NCI-H510A treated with DMSO at 0.1 percent for 48 hours (cell line): ENCODE measurements at regions not wholly inside any gene's neighbourhood (a gene's known extent, or its start where the extent isn't known, plus 50 kb on each side); places are given as distances from the start of the nearest gene placed in this dataset.

Source experiments
- DNase-seq: peaks from one replicate; lab custom pipeline; 2025; lab: John Stamatoyannopoulos, UW

DNA sequence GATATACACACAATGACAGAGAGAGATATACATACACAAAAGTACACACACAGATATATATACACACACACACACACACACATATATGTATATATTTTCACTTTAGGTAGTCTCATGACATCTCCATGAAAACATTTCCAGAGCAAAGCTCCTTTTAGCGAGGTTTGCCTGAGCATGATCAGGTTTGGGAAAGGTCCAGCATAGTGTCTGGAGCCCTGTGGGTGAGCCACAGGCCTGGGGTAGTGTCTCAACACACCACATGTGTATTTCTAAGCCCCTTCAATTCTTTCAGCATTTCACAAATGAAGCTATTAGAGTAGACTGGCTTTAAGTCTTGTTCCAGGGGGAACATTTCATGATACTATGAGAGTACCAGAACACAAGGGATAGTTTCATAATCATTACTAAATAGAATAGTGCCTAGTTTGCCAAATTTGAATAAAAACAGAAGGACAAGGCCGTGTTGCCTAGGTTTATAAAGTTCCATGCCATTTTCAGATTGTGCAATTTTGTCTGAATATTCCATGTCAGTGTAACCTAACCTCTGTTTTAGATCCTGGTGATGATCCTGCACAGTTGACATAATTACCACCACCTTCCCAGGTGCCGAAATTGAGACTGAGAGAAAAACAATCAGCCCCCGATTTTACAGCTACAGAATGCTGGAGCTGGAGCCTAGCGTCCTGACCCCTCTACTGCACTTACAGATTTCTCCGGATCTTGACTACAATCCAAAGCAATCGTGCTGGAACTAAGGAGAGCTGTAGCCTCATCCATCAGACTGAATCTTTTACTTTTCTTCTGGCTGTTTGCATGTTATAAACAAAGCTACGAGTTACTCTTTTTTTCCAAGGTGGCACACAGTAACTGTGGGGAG lies 332.7 kb downstream of the CYRIA start:
- DNase-seq, result no peak

DNA sequence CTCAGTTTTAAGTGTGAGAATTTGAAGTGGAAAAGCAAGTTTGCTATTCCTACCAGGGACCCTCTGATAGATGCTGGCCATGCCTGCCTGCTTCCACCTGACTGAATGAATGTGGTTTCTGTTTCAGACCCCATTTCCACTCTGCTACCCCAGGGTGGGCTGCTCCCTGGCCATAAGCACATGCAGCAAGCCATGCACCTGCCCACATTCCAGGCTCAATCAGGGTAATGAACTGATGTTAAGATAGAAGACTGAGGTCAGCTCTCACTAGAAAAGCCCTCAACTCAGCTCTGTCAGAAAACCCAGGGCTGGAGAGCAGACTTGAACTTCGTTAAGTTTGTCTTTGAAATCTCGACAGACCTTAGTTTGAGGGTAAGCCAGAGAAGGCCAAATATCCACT lies 333.9 kb downstream of the CYRIA start:
- DNase-seq, result no peak

DNA sequence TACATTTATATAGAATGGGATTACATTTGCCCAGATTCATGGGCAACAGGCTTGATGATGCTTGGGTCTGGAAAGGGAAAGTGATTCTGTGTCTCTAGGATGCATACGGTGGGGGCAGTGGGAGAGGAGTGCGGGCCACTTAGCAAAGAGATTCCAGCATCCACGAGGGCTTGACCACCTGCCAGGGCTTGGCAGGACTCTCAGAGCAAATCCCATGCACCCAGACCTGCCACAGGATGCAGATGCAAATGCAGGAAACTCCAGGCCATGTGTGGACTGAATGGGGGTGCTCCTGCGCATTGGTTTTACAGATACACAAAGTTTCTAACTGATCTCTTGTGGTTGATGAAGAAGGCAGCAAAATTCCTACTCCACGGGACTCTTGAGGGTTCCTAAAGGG lies 334.7 kb downstream of the CYRIA start:
- DNase-seq, result no peak

DNA sequence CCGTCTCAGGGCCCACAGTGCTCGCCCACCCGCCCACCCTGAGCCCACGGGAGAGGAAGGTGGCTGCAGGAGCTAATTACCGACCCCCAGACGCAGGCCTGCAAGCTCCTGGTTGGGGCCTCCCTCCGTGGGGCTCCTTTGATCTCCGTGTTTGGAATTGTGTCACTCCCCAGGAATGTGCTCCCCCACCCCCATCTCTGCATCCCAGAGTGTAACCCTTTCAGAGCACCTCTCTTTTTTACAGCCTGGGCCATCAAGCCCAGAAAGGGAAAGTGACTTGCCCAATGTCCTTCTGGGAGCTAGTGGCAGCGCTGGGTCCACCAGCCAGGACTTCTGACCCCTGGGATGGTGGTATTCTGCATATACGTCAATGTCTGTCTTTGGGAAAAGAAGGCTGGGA lies 335.1 kb downstream of the CYRIA start:
- no peak for DNase-seq

DNA sequence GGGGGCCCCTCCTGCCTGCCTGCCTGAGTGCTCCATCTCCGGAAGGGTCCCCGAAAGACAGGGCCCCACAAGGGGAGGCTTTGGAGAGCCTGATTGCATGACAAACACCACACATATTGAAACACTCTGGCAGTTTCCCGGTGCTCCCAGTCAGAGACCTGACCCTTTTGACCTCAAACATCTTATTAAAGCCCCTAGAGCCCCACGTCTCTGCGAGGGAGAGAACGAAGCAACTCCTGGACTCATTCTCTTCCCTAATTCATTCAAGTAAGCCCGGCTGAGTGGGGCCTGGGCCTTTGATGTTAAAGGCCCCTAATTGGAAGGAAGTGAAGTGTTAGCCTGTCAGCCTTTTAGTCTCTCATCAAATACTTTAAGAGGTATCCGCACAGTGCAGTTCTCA lies 335.6 kb downstream of the CYRIA start:
- DNase-seq, result no peak

DNA sequence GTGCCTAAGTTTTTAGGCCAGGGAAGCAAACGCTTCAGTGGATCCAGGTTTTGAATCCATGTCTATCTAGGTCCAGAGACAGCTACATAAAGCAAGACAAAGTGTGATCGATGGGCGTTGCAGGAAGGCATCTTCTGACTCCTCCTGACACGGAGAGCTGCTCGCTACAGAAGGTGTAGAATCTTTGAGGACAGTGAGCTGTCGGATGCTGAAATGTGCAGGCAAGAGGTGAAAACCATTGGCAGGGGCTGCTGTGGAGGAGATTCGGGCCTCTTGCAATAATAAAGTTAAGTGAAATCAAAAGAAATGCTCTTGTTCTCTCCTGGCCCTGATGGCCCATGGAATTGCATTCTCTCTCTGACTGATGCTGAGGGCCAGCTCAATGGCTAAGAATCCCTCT lies 336.2 kb downstream of the CYRIA start:
- no peak for DNase-seq

DNA sequence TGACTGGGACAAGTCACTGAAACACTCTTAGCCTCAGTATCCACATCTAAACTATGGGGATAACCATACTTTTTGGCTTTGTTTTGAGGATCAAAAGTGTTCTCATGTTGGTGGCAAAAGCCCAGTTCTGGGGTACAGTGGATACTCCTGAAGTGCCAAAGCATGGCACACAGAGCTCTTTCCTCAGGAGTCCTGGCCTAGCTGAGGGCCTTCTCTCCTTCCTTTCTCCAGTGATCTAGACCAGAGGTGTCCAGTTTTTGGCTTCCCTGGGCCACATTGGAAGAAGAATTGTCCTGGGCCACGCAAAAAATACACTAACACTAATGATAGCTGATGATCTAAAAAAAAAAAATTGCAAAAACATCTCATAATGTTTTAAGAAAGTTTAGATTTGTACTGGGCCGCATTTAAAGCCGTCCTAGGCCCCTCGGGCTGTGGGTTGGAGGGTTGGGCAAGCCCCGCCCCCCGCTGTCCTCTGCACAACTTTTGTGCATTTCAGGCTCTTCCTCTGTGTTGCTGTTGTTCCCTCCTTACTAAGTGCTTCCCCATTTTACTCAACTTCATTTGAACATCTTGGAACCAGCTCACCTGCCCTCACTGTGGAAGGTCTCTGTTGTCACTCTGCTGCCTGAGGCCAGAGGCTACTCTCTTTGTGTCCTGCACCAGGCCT lies 337.0 kb downstream of the CYRIA start:
- no peak for DNase-seq

DNA sequence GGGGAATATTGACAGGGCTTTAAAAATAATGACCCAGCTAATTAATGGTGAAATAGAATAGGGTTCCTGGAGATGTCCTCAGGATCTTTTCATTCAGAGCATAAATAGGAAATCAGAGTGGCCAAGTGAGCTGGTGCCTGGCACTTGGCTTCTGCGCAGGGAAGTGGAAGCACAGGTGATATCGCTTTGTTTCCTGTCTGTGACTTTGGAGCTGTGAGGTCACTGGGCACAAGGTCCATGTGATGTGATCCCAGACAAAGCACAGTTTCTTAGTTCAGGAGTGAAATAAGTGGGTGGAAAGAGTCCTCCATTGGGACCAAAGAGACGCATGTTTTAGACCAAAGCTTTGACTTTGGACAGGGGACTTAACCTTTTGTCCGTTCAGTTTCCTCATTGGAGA lies 338.3 kb downstream of the CYRIA start:
- DNase-seq, result no peak

DNA sequence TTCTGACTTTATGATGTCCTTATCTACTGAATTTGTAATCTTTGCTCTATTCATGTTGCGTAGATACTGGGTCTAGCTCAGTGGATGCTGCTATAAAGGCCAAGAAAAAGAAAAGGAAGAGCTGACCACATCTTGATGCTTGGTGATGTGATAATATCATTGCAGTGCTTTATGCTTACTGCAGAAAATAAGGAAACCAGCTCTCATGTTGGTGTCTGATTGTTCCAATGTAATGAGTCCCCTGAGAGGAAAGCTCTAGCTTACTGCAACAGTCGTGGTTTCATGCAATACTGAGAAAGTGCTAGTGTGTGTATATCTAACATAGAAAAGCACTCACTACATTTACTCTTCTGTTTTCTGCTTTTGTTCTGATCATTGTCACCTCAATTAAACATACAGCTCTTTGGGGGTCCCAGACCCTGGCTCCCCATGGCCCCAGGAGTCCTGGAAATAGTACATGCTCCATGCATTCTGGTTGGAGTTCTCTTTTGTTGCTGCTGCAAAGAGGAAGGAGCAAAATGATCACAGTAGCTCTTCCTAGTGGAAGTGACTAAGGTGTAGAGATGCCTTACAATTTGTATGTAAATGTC lies 338.8 kb downstream of the CYRIA start:
- DNase-seq, result no peak

DNA sequence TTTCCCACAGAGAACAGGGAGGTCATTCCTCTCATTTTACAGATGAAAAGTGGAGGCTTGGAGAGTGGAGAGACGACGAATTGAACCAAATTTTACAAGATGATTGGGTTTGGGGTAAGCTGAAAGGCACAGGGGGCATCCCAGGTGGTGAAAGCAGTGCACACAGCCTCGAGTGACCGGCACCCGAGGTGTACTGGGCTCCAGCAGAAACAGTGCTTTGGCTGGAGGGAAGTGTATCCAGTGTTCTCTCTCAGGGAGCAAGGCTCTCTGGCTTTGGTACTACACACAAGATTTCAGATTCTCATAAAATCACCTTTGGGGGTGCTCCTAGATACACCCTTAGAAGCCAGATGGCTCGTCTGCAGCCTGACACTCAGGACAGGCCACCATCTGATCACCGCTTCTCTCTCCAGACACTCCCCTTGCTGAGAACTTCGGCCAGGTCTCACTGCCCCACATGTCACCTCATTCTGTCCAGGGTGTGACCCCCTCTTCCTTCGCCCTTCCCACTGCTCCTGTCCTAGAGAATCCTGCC lies 339.6 kb downstream of the CYRIA start:
- no peak for DNase-seq

DNA sequence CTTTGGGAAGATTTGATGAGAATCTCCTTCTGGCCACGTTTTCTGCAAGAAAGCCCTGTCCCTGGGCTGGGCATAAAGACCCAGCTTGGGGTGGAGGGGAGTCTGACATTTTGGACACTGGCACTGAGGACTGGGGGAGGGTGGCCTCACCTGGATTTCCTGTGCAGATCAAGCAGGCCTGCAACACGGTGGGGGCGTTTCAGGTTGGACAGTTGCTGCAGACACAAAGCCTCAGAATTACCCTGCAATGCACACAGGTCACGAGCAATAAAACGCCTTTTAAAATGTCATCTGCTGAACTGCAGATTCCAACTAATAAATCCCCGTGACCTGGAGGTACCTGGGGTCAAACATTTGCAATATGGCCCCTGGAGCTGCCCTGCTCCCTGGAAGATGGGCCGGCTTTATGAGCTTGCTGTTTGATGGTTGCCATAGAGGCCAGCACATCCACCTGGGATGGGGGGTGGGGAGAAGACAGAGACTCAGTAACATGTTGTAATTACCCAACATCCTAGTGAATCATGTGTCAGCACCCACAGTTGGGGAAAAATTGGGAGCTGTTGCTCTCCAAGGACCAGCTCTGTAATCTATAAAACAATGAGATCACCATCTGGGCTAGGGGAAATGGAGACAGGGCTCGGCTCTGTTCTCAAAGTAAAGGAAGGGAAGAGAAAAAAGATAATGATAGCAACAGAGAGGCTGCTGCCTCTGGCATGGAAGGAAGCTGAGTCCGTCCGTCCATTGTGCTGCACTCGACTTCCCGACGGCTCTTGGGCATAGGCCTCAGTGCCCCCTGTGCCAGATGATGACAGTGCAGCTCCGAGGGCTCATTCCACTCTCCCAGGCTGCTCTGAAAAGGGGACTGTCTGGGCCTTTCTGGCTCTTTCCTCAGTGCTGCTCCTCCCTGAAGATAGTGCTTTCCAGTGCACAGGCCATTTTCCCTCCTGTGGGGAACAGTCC lies 340.3 kb downstream of the CYRIA start:
- DNase-seq, result no peak

DNA sequence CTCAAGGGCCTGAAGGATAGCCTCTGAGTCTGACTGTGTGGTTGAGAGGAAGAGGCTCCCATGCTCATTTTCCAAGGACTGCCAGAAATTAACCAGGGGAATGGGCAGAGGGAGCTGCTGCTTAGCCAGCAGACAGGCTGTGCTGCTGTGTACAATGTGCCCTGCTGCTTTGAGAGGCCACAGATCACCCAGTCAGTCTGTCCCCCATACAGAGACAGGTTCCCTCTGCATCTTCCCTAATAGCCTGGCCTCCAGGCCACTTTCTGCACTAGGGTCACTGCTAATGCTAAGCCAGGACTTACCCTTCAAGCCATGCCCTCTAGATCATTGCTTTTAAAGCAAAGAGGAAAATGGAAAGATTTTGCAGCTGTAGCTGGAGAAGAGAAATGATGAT lies 341.1 kb downstream of the CYRIA start:
- no peak for DNase-seq

DNA sequence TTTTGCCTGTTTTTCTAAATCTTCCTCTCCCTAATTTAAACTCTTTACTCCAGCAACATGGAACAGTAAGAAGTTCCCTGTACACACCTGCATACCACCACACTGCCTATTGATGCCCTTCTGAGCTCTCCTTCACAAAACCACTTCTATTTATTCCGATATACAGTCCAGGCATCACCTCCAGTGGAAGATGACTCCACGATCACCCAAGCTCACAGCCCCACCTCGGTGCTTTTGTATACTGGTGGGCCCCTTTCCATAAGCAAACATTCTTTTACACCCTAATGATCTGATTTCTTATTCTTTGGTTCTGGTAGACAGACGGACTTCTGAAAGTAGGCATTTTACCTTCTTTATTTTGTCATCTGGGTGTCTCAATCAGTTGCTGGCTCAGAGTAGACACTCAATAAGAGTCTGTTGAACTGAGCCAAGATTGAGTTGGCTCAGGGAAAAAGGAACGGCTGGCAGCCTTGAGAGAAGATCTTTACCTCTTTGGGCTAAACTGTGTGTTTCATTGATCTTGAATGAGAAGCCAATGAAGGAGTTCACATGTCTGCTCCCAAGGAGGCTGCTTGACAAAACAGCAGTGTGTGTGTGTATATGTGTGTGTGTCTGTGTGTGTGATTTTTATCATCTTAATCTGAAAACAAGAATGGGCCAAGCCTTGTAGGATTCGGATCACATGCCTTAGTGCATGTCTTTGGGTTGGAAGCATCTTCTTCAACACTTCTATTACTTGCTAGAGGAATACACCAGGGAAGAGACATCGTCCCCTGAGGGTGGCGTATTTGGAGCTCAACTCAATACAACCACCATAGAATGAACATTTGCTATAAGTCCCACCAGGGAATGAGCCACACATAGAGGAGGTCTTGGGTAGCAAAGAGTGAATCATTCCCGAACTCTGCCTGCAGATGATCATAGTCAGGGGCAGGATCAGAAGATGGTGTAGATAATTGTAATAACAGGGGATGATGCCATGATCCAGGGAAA lies 341.8 kb downstream of the CYRIA start:
- DNase-seq, result no peak

DNA sequence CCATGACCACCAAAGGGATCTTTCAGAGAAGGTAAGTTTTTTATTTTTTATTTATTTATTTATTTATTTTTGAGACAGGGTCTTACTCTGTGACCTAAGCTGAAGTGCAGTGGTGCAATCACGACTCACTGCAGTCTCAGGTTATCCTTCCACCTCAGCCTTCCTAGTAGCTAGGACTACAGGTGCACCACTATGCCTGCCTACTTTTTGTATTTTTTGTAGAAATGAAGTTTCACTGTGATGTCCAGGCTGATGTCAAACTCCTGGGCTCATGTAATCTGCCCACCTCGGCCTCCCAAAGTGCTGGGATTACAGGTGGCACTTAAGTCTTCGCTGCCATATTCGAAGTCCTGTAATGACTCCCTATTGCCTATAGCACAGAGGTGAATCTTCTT lies 342.5 kb downstream of the CYRIA start:
- DNase-seq, result no peak

DNA sequence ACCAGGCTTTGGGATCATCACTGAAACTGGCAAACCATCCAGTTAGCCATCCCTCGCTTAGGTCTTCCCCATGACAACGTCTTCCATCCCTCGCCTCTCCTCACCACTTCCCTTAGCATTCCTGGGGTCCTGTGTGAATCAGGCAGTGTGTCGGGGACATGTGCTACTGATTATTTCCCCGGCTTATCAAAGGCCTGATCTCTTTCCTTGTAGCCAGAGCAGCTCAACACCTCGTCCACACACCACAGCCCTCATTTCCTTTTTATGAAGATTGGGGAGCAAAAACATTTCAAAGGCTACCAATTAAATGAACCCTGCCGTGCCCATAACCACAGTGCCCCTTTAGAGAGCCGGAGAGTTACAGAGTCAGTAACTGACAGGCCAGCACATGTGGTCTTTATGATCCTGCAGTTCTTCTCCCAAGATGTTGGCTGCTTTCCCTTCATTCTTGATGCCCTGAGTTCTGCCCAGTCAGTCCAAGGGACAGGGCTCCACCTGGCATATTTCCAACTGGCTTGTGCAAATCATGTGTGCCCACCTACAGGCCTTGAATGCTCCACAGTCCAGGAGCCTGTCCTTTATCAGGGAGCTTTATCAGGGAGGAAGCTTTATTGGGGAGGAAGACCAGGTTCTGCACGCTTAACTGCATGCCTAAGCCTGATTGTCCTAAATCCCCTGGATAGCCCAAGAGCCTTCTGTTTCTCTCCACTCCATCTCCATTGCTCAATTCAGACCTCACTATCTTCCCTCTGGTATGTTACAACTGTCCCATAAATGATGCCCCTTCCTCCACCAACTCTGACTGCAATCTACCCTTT lies 343.1 kb downstream of the CYRIA start:
- no peak for DNase-seq

DNA sequence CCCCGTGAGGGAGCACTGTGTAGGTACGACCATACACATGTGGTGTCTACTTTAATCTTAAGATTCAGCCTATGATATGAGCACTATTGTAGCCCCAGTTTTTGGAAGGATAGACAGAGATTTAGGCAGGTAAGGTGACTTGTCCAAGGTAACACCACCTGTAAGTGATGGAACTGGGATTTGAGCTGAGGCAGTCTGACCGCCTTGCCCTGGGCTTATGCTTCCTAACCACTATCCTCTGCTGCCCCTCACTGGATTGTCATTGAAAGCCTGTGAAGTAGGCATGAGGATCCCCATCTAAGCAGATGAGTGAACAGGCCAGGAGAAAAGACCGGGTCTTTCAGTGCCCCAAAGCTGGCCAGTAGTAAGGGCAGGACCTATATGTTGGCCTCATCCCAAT lies 343.8 kb downstream of the CYRIA start:
- DNase-seq, result no peak

DNA sequence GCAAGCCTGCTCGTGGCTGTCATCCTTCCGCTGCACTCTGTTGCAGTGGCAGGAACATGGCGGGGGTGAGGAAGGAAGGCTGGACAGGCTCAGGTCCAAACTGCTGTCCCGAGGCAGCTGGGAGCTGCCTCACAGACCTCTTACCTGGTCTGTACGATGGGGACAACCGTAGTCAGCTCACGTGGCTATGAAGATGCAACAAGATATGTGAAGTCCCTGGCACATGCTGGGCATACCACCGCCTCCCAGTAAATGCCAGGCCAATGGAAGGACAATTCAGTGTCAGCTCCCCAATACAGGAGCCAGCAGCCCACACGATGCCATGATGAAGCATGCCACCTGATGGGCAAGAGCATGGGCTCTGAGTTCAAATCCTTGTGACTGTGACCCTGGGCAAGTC lies 344.4 kb downstream of the CYRIA start:
- DNase-seq, result no peak

DNA sequence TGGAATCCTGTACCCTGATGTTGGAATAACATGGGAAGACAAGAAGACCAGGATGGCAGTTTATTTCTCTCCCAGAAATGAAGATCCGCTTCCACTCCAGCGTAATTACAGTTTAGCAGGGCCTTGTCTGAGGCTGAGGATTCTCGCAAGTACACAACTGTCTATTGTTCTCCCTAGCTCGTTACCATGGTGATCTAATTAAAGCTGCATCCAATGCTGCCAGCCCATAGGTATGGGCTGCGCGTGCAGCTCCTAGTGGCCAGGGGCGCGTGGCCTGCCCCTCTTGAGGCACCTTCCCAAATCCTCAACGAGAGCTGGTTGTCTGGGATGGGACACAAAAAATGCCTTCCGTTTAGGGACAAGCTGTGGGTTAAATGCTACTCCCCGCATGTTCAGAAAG lies 344.9 kb downstream of the CYRIA start:
- DNase-seq, result no peak

DNA sequence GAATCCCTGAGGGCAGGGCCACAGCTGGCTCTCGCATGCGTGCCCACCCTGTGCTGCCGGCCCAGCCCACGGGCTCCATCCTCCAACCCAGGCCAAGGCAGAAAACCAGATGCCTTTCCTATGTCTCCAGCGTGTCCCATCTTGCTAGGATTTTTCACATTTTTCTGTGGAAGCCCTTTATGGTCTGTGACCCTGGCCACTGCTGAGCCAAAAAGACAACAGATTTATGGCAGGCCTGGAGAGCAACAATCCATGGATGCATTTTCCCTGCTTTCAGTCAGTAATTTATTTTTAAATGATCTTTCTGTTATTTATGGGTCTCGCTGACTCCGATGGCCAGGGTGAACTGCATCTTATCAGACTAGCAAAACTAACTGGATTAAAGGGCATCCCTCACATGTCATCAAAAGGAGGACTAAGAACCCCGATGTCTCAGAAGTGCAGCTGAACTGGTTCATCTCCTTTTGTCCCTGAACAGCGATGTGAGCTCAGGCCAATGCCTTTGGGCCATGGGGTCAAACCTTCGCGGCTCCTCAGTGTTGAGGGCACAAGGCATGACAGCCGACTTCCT lies 346.0 kb downstream of the CYRIA start:
- no peak for DNase-seq
